ENCODE measurements at regions not wholly inside any gene's neighbourhood (a gene's known extent, or its start where the extent isn't known, plus 50 kb on each side); places are given as distances from the start of the nearest gene placed in this dataset.
"Not testable (repeated sequence)": the region's sequence is repeated elsewhere in the genome, so short reads cannot be mapped to it uniquely, and the experiment has no call there.

DNA sequence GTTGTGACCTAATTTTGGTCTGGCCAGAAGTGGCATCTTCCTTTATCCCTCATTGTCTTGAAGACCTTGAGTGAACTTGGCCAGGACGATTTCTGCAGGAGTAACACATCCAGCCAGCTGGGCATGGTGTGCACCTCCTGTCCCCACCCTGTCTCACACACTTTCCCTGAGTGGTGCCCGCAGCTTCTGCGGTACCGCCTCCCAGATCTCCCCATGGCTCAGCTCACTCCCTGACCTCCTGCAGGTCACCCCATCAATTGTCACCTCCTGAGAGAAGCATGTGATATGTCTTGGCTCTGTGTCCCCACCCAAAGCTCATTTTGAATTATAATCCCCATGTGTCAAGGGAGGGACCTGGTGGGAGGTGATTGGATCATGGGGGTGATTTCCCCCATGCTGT lies 50.2 kb upstream of the TP53I11 start:
- DNase-seq (ENCODE audit: low spot score): no peak

DNA sequence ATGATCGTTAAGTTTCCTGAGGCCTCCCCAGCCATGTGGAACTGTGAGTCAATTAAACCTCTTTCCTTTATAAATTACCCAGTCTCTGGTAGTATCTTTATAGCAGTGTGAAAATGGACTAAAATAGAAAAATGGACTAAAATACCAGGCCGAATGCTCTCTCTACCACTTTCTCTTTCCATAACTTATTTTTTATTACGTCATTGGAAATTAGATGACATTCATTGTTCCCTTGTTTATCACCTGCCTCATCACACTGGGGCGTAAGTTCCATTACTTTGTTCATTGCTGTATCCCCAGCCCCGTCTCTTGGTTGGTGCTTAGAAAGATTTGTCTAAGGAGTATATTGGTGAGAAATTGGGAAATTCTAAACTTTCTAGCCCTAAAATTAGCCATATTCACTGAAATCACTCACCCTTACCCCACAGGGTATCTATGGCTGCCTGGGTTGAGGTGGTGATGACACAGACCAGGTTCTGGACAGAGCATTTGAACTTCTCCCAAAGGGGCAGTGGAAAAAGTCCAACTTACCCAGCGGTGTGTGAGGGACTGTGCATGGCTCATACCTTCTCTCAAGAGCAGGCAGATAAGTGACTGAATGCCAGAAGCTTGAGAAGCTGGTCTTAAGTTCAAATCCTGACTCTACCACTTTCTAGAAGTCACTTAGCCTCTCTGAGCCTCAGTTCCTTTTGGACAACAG lies 50.9 kb upstream of the TP53I11 start:
- no peak for DNase-seq (ENCODE audit: low spot score)

DNA sequence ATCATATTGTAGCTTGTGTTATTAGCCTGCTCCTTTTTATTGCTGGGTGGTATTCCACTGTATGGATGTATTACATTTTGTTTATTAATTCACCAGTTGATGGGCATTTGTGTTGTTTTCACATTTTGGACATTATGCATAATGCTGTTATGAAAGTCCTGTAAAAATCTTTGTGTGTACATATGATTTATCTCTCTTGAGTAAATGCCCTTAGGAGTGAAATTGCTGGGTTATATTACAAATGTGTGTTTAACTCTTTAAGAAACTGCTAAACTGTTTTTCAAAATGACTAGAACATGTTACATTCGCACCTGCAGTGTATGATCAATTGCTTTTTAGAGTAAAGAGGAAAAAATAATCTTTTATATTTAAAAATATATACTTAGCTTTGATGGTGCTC lies 54.4 kb upstream of the TP53I11 start:
- no peak for DNase-seq (ENCODE audit: low spot score)

DNA sequence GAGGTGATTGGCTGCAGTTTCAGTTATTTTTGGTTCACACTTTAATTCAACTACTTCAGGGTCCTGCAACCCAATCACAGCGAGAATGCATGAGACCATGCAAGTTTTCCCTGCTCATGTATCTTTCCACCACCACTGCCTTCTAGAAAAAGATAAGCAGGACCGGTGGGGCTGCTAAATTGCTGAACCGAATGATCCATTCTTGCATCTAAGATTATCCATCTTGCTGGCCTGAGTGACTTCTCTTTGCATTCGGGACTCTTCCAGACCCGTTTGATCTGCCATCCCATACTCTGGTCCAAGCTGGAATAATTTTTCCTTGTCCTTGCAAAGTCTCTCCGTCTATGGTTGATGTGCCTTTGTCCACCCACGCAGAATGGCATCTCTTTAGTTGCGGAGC lies 56.3 kb upstream of the TP53I11 start:
- DNase-seq (ENCODE audit: low spot score): no peak

DNA sequence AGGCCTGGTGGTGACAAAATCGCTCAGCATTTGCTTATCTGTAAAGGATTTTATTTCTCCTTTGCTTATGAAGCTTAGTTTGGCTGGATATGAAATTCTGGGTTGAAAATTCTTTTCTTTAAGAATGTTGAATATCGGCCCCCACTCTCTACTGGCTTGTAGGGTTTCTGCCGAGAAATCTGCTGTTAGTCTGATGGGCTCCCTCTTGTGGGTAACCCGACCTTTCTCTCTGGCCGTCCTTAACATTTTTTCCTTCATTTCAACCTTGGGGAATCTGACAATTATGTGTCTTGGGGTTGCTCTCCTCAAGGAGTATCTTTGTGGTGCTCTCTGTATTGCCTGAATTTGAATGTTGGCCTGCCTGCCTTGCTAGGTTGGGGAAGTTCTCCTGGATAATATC lies 65.3 kb upstream of the TP53I11 start:
- not testable (repeated sequence) for DNase-seq (ENCODE audit: low spot score)

DNA sequence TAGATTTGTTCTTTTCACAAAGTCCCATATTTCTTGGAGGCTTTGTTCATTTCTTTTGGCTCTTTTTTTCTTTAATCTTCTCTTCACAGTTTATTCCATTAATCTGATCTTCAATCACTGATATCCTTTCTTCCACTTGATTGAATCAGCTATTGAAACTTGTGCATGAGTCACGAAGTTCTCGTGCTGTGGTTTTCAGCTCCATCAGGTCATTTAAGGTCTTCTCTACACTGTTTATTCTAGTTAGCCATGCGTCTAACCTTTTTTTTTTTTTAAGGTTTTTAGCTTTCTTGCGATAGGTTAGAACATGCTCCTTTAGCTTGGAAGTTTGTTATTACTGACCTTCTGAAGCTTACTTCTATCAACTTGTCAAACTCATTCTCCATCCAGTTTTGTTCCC lies 65.8 kb upstream of the TP53I11 start:
- DNase-seq (ENCODE audit: low spot score): not testable (repeated sequence)

DNA sequence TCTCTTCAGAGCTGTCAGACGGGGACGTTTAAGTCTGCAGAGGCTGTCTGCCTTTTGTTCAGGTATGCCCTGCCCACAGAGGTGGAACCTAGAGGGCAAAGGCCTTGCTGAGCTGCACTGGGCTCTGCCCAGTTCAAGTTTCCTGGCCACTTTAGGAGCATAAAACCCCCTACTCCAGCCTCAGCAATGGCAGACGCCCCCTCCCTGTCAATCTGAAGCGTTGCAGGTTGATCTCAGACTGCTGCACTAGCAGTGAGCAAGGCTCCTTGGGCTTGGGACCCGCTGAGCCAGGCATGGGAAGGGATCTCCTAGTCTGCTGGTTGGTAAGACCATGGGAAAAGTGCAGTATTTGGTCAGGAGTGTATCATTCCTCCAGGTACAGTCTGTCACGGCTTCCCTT lies 66.6 kb upstream of the TP53I11 start:
- no peak for DNase-seq (ENCODE audit: low spot score)

DNA sequence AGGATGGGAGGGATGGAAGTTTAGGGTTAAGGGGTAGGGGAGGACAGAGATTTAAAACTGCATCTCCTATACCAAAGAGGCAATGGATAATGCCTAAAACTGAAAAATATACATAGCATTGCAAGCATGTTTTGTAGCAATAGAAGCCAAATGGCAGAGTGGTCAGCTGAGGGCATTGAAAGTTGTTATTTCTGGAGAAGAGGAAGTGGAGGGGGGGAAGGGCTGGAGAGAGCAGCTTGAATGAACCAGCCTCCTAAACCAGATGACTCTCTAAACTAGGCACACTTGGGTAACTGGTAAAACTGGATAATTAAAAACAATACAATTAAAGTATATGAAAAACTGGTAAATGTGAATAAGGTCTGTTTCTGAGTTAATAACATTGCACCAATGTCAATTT lies 70.3 kb upstream of the TP53I11 start:
- DNase-seq (ENCODE audit: low spot score): no peak

DNA sequence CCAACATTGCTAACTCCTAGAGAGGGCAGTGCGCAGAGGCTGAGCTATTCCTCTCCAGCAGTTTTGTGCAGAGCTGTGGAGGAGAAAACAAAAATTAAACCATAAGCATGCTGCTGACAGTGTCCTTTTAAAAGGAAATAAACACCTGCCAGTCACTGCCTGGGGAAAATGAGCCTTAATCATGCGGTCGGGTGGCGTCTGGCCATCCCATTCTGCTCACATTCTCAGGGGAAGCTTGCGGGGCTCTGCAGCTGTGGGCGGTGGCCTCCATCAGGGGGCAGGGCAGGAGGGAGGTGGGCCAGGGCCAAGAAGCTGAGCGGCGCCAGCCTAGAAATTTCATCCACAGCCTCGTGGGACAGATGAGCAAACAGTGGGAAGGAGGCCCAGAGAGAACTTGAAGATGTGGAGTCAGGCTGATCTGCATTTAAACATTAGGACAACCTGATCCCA lies 71.0 kb upstream of the TP53I11 start:
- peak; percentile 81 for DNase-seq (ENCODE audit: low spot score)

DNA sequence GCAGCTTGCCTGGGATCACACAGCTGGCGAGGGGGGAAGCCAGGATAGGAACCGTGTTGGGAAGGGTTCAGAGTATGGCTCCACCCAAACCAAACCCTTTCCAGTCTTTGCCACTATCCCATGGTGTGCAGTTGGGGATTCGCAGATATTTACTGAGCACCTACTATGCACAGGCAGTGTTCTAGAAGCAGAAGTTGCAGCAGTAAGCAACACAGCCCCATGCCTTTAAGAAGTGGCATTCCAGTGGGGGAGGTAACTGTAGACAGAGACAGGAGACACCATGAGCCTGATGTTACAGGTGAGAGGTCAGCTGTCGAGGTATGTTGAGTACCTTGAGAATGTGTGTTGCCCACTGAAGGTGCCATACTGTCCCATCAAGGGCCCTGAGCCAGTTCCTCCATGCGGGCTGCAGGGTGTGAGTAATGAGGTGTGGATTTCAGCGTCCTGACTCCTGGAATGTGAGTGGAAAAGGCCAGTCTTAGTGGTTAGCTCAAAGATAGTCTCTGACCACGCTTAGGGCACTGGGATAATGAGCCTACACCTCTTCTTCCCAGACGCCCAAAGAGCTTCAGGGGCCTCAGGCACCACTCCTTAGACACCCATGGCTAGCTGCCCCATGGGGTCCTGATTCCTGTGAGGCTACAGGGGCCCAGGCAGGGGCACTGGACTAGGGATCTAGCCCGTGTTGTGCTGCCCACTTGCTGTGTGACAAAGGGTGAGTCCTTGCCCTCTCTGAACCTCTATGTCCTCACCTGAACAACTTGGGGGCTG lies 71.8 kb upstream of the TP53I11 start:
- peak; percentile 65 for DNase-seq (ENCODE audit: low spot score)

DNA sequence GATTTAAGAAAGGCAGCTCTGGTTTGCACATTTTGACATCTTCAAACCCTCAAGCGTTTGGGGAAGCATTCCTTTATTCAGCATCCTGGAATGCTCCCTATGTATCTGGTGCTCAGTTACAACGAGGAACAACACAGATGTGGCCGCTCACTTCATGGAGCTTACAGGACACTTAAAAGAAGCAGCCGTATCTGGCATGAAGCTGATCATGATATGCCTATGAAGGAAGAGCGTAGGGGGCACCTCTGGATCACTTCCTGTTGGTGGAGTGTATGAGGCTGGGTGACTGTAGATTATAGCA lies 72.3 kb upstream of the TP53I11 start:
- DNase-seq (ENCODE audit: low spot score): no peak

DNA sequence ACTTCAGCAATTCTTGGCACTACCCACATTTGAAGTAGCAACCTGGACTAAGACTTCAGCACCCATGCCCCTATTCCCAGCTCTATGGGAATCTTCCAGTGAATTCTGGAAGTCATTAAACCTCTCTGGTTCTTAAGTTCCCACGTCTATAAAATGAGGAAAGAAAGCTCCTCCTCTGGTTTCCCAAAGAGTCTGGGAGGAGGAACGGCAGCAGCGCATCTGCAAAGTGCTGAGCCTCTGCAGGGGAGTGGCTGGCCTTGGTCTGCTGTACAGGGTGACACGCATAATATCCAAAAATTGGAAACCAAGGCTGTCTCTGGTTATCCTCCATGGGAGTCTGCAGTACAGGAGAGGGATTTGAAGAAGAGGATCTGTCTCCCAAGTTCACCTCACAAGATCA lies 73.6 kb upstream of the TP53I11 start:
- no peak for DNase-seq (ENCODE audit: low spot score)

DNA sequence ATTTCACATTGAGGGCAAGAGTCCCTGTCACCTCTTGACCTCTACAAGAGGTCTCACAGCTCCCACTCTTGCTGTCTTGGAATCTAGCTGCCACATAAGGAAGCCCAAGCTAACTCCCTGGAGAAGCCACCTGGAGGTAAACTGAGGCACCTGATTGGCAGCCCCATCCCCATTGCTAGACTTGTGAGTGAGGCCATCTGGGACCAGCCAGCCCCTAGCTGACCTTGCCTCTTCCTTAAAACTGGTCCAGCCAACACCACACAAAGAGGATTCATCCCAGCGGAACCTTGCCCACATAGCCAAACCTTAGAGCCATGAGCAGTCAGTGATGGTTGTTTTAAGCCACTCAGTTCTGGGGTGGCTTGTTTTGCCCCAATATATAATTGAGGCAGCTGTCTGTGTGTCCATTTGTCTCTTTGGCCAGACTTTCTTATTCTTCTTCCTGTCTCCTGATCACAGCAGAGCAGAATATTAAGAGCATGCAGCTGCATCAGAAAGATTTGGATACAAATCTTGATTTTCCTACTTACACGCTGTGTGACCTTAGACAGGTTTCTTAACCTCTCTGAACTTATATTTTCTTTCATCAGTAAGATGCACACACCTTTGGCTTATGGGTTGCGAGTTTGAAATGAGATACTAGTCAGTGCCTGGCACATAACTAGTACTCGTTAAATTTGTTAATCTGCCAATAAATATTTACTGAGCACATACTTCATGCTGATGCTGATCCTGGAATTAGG lies 74.3 kb upstream of the TP53I11 start:
- DNase-seq (ENCODE audit: low spot score): no peak

DNA sequence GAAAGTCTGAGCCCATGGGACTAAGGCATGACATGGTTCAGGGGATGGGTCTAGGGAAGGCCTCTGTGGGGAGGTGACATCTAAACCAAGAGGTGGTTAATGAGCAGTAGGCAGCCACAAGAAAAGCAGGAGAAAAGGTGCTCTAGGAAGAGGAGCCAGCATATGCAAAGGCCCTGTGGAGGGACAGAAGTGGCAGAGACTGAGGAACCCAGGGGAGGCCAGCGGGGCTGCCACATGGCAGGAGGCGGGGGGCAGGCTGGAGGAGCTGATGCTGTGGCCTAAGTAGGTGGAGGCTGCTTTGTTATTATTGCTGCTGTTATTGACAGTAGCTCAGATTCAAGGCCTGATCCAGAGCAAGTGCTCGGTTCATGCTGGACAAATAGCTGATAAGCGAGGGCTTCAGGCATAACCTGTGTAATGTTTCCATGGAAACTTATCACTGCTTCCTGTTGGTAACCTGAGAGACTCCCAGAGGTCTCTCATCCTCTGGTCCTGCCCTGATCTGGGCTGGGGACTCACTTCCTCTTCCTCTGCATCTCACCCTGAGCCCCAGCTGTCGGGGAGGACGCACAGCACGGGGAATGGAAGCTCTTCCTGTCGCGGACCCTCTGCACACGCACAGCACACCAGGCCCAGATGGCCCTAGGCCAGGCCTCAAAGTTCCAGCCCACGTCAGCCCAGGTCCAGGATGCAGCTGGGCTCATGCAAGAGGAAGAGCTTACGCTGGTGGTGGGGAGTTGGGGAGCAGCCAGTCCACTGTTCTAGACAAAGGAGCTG lies 75.2 kb upstream of the TP53I11 start:
- no peak for DNase-seq (ENCODE audit: low spot score)

DNA sequence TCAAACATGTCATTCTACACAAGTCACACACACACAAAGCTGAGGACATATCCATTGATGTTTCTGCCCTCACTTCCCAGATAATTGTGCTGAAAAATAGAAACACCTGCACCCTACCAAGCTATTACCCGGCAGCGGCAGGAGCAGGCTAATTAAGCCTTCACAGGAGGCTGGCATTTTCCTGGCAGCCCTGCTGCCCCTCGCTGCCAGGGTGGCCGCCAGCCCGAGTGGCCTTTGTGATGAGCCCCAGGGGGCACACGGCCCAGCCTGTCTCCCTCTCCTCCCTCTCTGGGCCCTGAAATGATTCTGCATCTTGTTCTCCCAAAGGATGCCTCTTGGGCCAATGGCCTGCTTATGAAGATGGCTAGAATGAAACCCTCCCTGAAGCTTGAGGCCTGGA lies 76.2 kb upstream of the TP53I11 start:
- no peak for DNase-seq (ENCODE audit: low spot score)

DNA sequence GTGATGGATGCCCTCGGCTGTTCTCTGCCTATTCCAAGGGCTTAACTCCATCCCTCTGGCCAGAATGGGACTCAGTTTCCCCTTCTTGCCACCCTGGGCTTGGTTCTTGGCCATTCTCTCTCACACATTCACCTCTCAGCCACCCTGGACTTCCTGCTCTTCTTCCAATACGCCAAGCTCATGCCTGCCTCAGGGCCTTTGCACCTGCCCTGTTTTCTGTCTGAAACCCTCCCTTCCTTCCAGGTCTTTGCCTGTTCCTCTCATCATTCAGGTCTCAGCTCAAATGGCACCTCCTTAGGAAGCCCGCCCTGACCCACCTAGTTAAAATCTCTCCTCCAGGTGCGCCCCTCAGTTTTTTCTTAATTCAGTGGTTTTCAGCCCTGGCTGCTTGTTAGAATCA lies 76.6 kb upstream of the TP53I11 start:
- DNase-seq (ENCODE audit: low spot score): no peak

DNA sequence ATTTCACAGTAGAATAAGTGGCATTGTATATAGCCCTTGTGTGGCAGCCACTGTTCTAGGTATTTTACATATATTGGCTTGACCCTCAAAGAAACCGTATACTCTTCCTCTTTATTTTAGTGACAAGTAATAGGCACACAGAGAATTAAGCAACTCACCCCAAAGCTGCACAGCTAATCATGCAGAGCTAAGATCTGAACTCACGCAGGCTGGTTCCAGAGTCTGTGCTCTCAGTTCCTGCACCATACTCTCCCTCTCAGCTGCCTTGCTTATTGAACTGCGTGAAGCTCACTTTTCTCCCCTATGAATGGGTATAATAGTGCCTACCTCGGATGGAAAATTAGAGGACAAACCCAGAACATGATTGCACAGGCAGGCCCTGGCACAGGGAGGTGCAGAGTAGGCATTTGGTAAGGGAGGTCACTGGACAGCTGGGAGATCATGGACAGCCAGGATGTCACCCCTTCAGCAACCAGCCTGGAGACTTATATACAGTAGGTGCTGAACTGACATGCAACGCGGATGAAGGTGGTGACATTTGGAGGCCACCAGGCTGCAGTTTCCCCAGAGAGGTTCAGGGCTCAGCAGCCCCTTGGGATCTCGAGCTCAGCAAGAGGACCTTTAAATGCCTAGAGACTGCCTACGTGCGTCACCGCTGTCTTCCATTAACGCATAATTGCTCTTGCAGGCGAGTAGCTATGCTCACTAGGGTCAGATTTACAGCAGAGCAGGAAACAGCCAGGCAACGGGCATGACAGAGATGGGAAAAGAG lies 78.4 kb upstream of the TP53I11 start:
- DNase-seq (ENCODE audit: low spot score): no peak

DNA sequence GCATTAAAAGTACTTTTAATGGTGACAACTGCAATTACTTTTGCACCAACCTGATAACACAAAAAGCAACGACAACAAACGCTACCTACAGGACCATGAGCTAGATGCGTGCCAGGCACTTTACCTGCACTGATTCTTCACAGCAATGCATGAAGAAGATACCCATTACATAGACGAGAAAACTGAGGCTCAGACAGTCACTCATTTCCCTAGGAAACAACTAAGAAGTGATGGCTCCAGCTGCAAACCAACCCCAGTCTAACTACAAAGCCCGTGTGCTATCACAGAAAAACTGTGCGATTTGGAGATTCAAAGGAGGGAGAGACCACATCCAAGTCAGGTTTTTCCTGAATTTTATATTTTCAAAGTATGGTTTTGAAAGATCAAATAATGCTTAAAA lies 80.1 kb upstream of the TP53I11 start:
- no peak for DNase-seq (ENCODE audit: low spot score)

DNA sequence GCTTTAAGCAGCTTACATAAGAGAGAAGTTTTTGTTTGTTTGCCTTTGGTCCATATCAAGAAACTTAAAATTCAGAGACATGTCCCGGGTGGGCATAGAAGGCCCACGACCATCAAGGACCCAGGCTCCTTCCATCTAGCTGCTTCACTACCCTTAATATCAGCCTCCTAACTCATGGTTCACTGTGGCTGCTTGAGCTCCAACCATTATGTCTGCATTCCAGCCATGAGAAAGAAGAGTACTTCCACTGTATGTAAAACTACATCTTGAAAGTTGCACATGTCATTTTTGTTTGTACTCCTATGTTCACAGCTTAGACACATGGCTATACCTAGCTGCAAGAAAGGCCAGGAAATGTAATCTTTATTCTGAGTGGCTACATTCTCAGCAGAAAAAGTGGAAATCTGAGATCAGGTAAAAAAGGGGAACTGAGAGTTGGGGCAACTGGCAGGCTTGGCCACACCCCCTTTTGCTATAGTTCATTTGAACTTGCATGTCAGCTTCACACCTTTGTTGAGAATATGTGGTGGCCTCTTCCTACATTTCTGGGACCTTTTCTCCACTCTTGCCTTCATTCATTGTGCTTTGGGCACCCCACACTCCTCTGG lies 81.3 kb upstream of the TP53I11 start:
- DNase-seq (ENCODE audit: low spot score): no peak

DNA sequence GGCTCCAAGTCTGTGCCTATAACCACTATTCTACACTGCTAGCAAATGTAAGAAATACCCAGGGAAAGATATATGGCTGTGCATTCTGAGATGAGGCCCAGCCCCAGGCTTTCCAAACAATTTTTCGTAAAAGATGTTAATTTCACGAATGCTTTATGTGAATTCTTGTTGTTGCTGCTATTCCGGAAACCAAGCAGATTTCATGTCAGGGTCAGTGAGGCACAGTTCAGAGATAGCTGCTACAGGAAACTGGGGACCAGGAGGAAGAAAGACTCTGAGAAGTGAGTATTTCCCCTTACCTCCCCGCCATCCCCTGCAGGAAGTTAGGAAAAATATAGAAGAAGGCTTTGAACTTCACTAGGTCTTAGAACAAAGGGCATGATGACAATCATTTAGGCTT lies 84.7 kb upstream of the TP53I11 start:
- no peak for DNase-seq (ENCODE audit: low spot score)

DNA sequence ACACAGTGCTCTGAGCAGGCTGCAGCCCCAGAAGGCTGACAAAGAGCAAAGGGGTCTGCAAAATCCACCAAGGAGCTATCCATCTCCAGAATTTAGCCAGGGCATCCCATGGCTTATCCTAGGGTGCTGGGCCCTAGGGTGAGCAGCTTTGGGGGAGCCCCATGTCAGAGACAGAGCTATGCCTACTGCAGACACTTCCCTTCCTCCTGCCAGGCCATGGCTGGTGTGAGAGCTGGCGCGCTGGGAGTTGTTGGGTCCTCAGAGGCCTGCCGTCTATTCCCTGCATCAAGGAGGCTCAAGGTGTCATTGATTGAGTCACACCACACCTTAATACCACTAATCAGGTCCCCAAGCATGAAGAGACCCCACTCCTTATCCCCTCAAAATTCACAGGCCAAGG lies 85.3 kb upstream of the TP53I11 start:
- DNase-seq (ENCODE audit: low spot score): no peak
